ENCODE measurements at regions not wholly inside any gene's neighbourhood (a gene's known extent, or its start where the extent isn't known, plus 50 kb on each side); places are given as distances from the start of the nearest gene placed in this dataset.

- TF ChIP-seq POLR2A (IDR thresholded peaks at IDR 0.05): no peak
- TF ChIP-seq, protein P1, sequence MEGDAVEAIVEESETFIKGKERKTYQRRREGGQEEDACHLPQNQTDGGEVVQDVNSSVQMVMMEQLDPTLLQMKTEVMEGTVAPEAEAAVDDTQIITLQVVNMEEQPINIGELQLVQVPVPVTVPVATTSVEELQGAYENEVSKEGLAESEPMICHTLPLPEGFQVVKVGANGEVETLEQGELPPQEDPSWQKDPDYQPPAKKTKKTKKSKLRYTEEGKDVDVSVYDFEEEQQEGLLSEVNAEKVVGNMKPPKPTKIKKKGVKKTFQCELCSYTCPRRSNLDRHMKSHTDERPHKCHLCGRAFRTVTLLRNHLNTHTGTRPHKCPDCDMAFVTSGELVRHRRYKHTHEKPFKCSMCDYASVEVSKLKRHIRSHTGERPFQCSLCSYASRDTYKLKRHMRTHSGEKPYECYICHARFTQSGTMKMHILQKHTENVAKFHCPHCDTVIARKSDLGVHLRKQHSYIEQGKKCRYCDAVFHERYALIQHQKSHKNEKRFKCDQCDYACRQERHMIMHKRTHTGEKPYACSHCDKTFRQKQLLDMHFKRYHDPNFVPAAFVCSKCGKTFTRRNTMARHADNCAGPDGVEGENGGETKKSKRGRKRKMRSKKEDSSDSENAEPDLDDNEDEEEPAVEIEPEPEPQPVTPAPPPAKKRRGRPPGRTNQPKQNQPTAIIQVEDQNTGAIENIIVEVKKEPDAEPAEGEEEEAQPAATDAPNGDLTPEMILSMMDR (IDR thresholded peaks at IDR 0.05): no peak
These were observed 195.0 kb upstream of the ATP10B start for GRCh38 chr5:161047024-161047423.

Measured in adrenal gland (tissue), 5 donors.